Calu3 (cell line): ENCODE measurements at regions not wholly inside any gene's neighbourhood (a gene's known extent, or its start where the extent isn't known, plus 50 kb on each side); places are given as distances from the start of the nearest gene placed in this dataset.

Experiments
- BruUV-seq: library from RNA; stranded (reverse); fragments of 400-500 nt; replicated peaks from 2 replicates; lab custom pipeline; 2021; lab: Mats Ljungman, UMichigan
- CTCF ChIA-PET: fragments of 300-600 bp; sonication (Branson Sonifier 250); formaldehyde crosslinking; loops from one replicate; lab custom pipeline; 2022; ENCODE audit warnings: antibody characterized with exemption; lab: Charles Lee
- DNase-seq: peaks from one replicate; pipeline ENCODE4 v3.0.0; 2022
- H3K27ac Mint-ChIP-seq: one replicate; pipeline ENCODE4 v1.8.0; 2022; ENCODE audit warnings: mixed read lengths; ENCODE audit not compliant: unreplicated experiment
- H3K27me3 Mint-ChIP-seq: one replicate; pipeline ENCODE4 v1.8.0; 2022; ENCODE audit warnings: mixed read lengths; ENCODE audit not compliant: unreplicated experiment
- H3K36me3 Mint-ChIP-seq: one replicate; pipeline ENCODE4 v1.8.0; 2022; ENCODE audit warnings: mild to moderate bottlenecking, moderate library complexity, mixed read lengths; ENCODE audit not compliant: insufficient read depth, unreplicated experiment
- H3K4me1 Mint-ChIP-seq: one replicate; pipeline ENCODE4 v1.8.0; 2022; ENCODE audit warnings: mild to moderate bottlenecking, low read depth, mixed read lengths; ENCODE audit not compliant: unreplicated experiment
- H3K4me3 Mint-ChIP-seq: one replicate; pipeline ENCODE4 v1.8.0; 2022; ENCODE audit warnings: mild to moderate bottlenecking, low read depth, moderate library complexity, mixed read lengths; ENCODE audit not compliant: unreplicated experiment
- H3K9me3 Mint-ChIP-seq: one replicate; pipeline ENCODE4 v1.8.0; 2022; ENCODE audit warnings: low read depth, mixed read lengths; ENCODE audit not compliant: unreplicated experiment
- intact Hi-C: fragments of 100-400 bp; cut with micrococcal nuclease; formaldehyde crosslinking; loops from one replicate; pipeline ENCODE4 v1.10.0; 2022; ENCODE audit not compliant: unreplicated experiment
- TF ChIP-seq, protein P1 (sequence below): fragments of 200-600 bp; IDR thresholded peaks from one replicate; pipeline ENCODE4 v1.8.0; 2022; ENCODE audit warnings: antibody characterized with exemption; ENCODE audit not compliant: unreplicated experiment

DNA sequence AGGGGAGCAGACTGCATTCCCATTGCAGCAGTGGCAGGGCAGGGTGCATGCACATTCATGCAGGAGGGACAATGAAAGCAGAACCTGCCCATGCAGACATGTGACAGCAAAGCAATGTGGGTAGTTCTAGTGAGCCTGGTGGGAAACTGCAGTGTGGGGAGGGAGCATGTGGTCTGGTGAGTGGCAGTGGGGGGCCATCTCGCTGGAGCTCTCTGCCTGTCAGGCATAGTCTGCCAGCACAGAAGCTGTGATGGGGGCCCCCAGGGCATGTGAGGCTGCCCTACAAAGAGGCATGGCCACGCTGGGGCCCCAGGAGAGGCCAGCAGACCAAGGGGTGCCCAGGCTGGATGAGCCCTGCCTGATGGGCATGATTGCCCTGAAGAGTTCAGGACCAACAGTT, 579.7 kb downstream of the PTPRC start:
- TF ChIP-seq, protein P1, sequence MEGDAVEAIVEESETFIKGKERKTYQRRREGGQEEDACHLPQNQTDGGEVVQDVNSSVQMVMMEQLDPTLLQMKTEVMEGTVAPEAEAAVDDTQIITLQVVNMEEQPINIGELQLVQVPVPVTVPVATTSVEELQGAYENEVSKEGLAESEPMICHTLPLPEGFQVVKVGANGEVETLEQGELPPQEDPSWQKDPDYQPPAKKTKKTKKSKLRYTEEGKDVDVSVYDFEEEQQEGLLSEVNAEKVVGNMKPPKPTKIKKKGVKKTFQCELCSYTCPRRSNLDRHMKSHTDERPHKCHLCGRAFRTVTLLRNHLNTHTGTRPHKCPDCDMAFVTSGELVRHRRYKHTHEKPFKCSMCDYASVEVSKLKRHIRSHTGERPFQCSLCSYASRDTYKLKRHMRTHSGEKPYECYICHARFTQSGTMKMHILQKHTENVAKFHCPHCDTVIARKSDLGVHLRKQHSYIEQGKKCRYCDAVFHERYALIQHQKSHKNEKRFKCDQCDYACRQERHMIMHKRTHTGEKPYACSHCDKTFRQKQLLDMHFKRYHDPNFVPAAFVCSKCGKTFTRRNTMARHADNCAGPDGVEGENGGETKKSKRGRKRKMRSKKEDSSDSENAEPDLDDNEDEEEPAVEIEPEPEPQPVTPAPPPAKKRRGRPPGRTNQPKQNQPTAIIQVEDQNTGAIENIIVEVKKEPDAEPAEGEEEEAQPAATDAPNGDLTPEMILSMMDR: no peak
- BruUV-seq: no TSS peak
- no peaks in the 10 kb centered on the region for H3K27me3 Mint-ChIP-seq
- no peak overlapping the region for H3K4me3 Mint-ChIP-seq
- H3K4me1 Mint-ChIP-seq: no peaks in the 10 kb centered on the region
- intact Hi-C loops: no loop called here
- CTCF ChIA-PET: no interaction called here
- DNase-seq: no peak
- no peaks in the 10 kb centered on the region for H3K36me3 Mint-ChIP-seq
- H3K9me3 Mint-ChIP-seq: peaks cover 4% of the 10 kb centered on the region
- H3K27ac Mint-ChIP-seq: no peak overlapping the region

DNA sequence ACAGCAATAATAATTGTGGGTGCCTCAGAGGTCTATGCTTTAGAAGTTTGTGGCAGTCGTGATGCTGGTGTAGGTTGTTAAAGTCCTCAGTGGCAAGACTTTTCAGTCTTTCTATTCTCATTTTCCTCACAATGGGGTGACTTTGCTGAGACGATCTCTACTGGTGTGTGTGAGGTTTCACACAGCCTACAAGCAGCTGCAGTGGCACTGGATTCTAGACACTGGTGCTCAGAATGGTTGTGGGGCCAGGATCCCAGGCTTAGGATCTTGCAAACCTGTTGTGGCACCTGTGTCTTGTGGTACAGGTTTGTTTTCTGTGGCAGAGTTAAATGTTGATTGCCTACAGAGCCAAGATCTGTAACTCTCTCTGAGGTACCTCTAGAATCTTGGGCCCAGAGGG, 581.2 kb downstream of the PTPRC start:
- intact Hi-C loops: loop anchor here (10.0 kb wide), 1 partner anchor 1135 kb away; no protein-coding TSS in a partner anchor
- no TSS peak for BruUV-seq
- Mint-ChIP-seq H3K27me3 (no peaks in the 10 kb centered on the region), H3K9me3 (peaks cover 4% of the 10 kb centered on the region), H3K36me3 (no peaks in the 10 kb centered on the region), H3K4me1 (no peaks in the 10 kb centered on the region), H3K27ac (no peak overlapping the region), H3K4me3 (no peak overlapping the region)
- CTCF ChIA-PET: interaction anchor here (0.6 kb wide), 1 partner anchor 626 kb away, joined by 5 read pairs; no protein-coding TSS in a partner anchor
- TF ChIP-seq, protein P1: no peak
- DNase-seq: no peak

DNA sequence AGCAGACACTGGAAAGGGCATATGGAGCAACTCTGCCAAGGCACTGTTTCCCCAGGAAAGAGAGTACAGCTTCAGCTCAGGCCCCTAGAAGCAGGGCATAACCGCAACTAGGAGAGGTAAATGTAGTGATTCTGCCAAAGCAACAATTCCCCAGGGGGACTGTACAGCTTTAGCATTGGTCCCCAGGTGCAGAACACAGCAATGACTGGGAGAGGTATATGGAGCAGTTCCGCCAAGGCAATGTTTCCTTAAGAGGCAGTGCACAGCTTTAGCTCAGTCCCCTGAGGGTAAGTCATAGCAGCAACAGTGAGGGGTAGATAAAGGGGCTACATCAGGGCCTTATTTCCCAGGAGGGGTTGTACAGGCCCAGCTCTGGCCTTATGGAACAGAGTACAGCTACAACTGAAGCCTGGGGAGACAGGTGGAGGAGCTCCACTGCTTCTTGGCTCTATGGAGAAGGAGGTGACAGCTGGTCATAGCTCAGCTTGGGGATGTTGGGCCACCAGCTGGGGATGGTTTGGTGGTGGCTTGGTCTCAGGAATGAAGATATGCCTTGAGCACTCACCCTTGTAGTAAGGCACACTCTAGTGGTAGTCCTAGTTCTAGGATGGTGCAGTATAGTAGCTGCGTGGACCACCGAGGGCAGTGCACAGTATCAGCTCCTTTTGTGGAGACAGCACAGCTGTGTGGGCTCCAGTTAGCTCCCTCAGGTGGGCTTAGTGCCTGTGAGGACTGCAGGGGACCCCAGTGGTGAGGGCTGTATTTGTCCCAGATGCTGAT, 582.7 kb downstream of the PTPRC start:
- intact Hi-C loops: loop anchor here (10.0 kb wide), 1 partner anchor 1137 kb away; no protein-coding TSS in a partner anchor
- H3K27me3 Mint-ChIP-seq: no peaks in the 10 kb centered on the region
- H3K36me3 Mint-ChIP-seq: no peaks in the 10 kb centered on the region
- H3K27ac Mint-ChIP-seq: no peak overlapping the region
- no peak for DNase-seq
- TF ChIP-seq, protein P1: no peak
- CTCF ChIA-PET: no interaction called here
- BruUV-seq: no TSS peak
- peaks cover 9% of the 10 kb centered on the region for H3K4me1 Mint-ChIP-seq
- H3K9me3 Mint-ChIP-seq: peaks cover 4% of the 10 kb centered on the region
- H3K4me3 Mint-ChIP-seq: no peak overlapping the region

DNA sequence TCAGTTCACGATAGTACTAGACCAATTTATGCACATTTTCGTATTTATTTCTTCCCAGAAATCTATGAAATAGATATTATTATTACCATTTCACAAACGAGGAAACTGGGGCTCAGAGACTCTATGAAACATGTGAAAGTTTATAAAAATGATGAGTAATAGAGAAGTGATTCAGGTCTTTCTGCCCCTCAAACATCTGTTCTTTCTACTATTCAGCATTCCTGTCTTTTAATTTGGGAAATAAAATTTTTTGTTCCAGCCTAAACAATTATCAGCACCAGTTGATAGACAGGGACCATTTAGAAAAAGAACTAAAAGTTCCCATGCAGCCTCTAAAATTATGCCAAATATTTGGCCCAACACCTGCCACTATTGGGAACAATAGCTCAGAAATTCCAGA, 585.1 kb downstream of the PTPRC start:
- CTCF ChIA-PET: no interaction called here
- no peaks in the 10 kb centered on the region for H3K27me3 Mint-ChIP-seq
- no peak overlapping the region for H3K27ac Mint-ChIP-seq
- TF ChIP-seq, protein P1: no peak
- H3K4me1 Mint-ChIP-seq: peaks cover 11% of the 10 kb centered on the region
- intact Hi-C loops: loop anchor here (10.0 kb wide), 1 partner anchor 1139 kb away; no protein-coding TSS in a partner anchor
- H3K9me3 Mint-ChIP-seq: peaks cover 4% of the 10 kb centered on the region
- no peak for DNase-seq
- BruUV-seq: no TSS peak
- H3K4me3 Mint-ChIP-seq: no peak overlapping the region
- no peaks in the 10 kb centered on the region for H3K36me3 Mint-ChIP-seq
